OCI-LY7 (cell line): ENCODE measurements at regions not wholly inside any gene's neighbourhood (a gene's known extent, or its start where the extent isn't known, plus 50 kb on each side); places are given as distances from the start of the nearest gene placed in this dataset.

Experiments used
- BruUV-seq: library from RNA; stranded (reverse); fragments of 400-500 nt; replicated peaks from 2 replicates; lab custom pipeline; 2021; lab: Mats Ljungman, UMichigan
- CTCF ChIA-PET: fragments of 300-600 bp; sonication (Branson Sonifier 250); formaldehyde crosslinking; loops from one replicate; lab custom pipeline; 2022; ENCODE audit warnings: antibody characterized with exemption; ENCODE audit not compliant: unreplicated experiment; lab: Charles Lee
- POLR2A ChIA-PET: fragments of 300-600 bp; sonication (Branson Sonifier 250); formaldehyde crosslinking; loops from one replicate; lab custom pipeline; 2022; ENCODE audit warnings: antibody characterized with exemption; lab: Charles Lee
- DNase-seq: peaks from one replicate; pipeline ENCODE4 v3.0.0-alpha.2; 2015; ENCODE audit warnings: low spot score
- H2AFZ ChIP-seq: fragments of 200-600 bp; sonication (generic), shearing (Covaris generic); 2 replicates; pipeline ENCODE4 v1.6.1; 2014; ENCODE audit warnings: mild to moderate bottlenecking, antibody characterized with exemption, low read length, moderate library complexity
- H3K27ac ChIP-seq: fragments of 200-600 bp; sonication (generic); 2 replicates; pipeline ENCODE4 v1.5.1; 2014; ENCODE audit warnings: mixed run types, low read depth, mild to moderate bottlenecking, moderate library complexity, low read length, inconsistent platforms; ENCODE audit not compliant: poor library complexity, severe bottlenecking
- H3K36me3 ChIP-seq: fragments of 200-600 bp; sonication (generic); 2 replicates; pipeline ENCODE4 v1.6.1; 2014; ENCODE audit warnings: mild to moderate bottlenecking, antibody characterized with exemption, low read length, moderate library complexity, mixed read lengths; ENCODE audit not compliant: insufficient read depth
- H3K4me1 ChIP-seq: fragments of 200-600 bp; sonication (generic); 2 replicates; pipeline ENCODE4 v1.5.1; 2014; ENCODE audit warnings: mild to moderate bottlenecking, low read length; ENCODE audit not compliant: insufficient read depth, poor library complexity, severe bottlenecking
- H3K4me2 ChIP-seq: fragments of 200-600 bp; sonication (generic); 2 replicates; pipeline ENCODE4 v1.6.1; 2014; ENCODE audit warnings: mild to moderate bottlenecking, low read length
- H3K4me3 ChIP-seq: fragments of 200-600 bp; sonication (generic); 2 replicates; pipeline ENCODE4 v1.5.1; 2014; ENCODE audit warnings: mild to moderate bottlenecking, low read depth, low read length; ENCODE audit not compliant: poor library complexity, severe bottlenecking
- H3K79me2 ChIP-seq: fragments of 200-600 bp; sonication (generic); 2 replicates; pipeline ENCODE4 v1.6.1; 2016; ENCODE audit warnings: low read depth, mild to moderate bottlenecking, low read length, moderate library complexity, mixed read lengths; ENCODE audit not compliant: insufficient read depth
- H3K9me2 ChIP-seq: fragments of 200-600 bp; sonication (generic); 2 replicates; pipeline ENCODE4 v1.6.1; 2016; ENCODE audit warnings: mild to moderate bottlenecking, low read length, mixed read lengths; ENCODE audit not compliant: insufficient read depth
- H3K9me3 ChIP-seq: fragments of 200-600 bp; sonication (generic); 2 replicates; pipeline ENCODE4 v1.6.1; 2014; ENCODE audit warnings: mild to moderate bottlenecking, mixed run types, low read length, mixed read lengths
- H4K20me1 ChIP-seq: fragments of 200-600 bp; sonication (generic); 2 replicates; pipeline ENCODE4 v1.6.1; 2014; ENCODE audit warnings: mild to moderate bottlenecking, antibody characterized with exemption, low read length, moderate library complexity, mixed read lengths; ENCODE audit not compliant: insufficient read depth
- CTCF ChIP-seq: fragments of 200-600 bp; sonication (generic); conservative IDR thresholded peaks from 2 replicates; pipeline ENCODE4 v1.5.1; 2014; ENCODE audit warnings: mild to moderate bottlenecking, antibody characterized with exemption, low read length, moderate library complexity, mixed read lengths
- EZH2phosphoT487 ChIP-seq: fragments of 200-600 bp; sonication (generic); IDR thresholded peaks from 2 replicates; pipeline ENCODE4 v1.6.1; 2018; ENCODE audit warnings: low read depth, borderline replicate concordance, mild to moderate bottlenecking, mixed run types, antibody characterized with exemption, low read length, moderate library complexity, mixed read lengths
- intact Hi-C: fragments of 100-400 bp; cut with micrococcal nuclease; formaldehyde crosslinking; loops from one replicate; pipeline ENCODE4 v1.10.0; 2022; ENCODE audit not compliant: unreplicated experiment

DNA sequence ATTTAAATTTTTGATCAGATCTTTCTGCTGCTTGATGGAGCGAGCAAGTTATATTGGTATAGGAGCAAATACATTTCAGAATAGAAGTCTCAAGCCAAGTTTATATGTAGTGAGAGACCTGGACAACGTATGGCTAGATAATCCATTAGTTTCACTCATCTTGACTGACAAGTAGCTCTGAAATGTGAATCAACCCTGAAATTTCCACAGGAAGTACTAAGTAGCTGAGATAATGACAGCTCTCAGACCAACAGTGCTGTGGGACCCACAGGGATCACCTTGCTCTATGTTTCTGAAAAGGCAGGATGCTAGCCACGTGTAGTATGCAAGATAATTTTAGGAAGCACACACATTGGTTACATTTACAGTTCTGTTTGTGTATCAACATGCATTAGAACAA lies 258.6 kb upstream of the FOXN3 start:
- H3K9me2 ChIP-seq, result no peaks in the 10 kb centered on the region
- TF ChIP-seq CTCF (no peak), EZH2phosphoT487 (no peak)
- no peak overlapping the region for H3K4me3 ChIP-seq
- BruUV-seq, result no TSS peak
- POLR2A ChIA-PET, result interaction anchor here (0.6 kb wide), 1 partner anchor 37 kb away, joined by 3 read pairs; no protein-coding TSS in a partner anchor
- DNase-seq, result no peak
- H3K4me2 ChIP-seq, result no peak overlapping the region
- CTCF ChIA-PET, result no interaction called here
- H3K79me2 ChIP-seq, result no peaks in the 10 kb centered on the region
- no peaks in the 10 kb centered on the region for H3K9me3 ChIP-seq
- no peaks in the 10 kb centered on the region for H3K36me3 ChIP-seq
- no peaks in the 10 kb centered on the region for H4K20me1 ChIP-seq
- peaks cover 4% of the 10 kb centered on the region for H3K4me1 ChIP-seq
- H3K27ac ChIP-seq, result no peak overlapping the region
- H2AFZ ChIP-seq, result no peak overlapping the region
- intact Hi-C loops, result no loop called here

- H3K79me2 ChIP-seq, result no peaks in the 10 kb centered on the region
- H3K9me3 ChIP-seq, result no peaks in the 10 kb centered on the region
- no peaks in the 10 kb centered on the region for H4K20me1 ChIP-seq
- ChIA-PET POLR2A (interaction anchor here (0.6 kb wide), 1 partner anchor 37 kb away, joined by 3 read pairs; no protein-coding TSS in a partner anchor), CTCF (no interaction called here)
- no peak for TF ChIP-seq CTCF
- no peak for TF ChIP-seq EZH2phosphoT487
- intact Hi-C loops, result no loop called here
- no peaks in the 10 kb centered on the region for H3K9me2 ChIP-seq
- no peak overlapping the region for H3K27ac ChIP-seq
- no peak overlapping the region for H3K4me3 ChIP-seq
- H2AFZ ChIP-seq, result no peak overlapping the region
- H3K4me1 ChIP-seq, result no peaks in the 10 kb centered on the region
- BruUV-seq, result no TSS peak
- H3K36me3 ChIP-seq, result no peaks in the 10 kb centered on the region
- no peak for DNase-seq
- no peak overlapping the region for H3K4me2 ChIP-seq
Measured at GRCh38 chr14:89674936-89675335, 257.9 kb upstream of the FOXN3 start.

GRCh38 chr14:89674240-89674639 lies 257.2 kb upstream of the FOXN3 start:
- Histone ChIP-seq H3K4me1 (no peaks in the 10 kb centered on the region), H3K27ac (no peak overlapping the region), H3K36me3 (no peaks in the 10 kb centered on the region), H3K9me2 (no peaks in the 10 kb centered on the region), H3K9me3 (no peaks in the 10 kb centered on the region), H3K4me2 (no peak overlapping the region), H3K79me2 (no peaks in the 10 kb centered on the region), H2AFZ (no peak overlapping the region), H3K4me3 (no peak overlapping the region), H4K20me1 (no peaks in the 10 kb centered on the region)
- TF ChIP-seq CTCF (no peak), EZH2phosphoT487 (no peak)
- no TSS peak for BruUV-seq
- ChIA-PET CTCF (no interaction called here), POLR2A (no interaction called here)
- DNase-seq, result no peak
- intact Hi-C loops, result no loop called here
